Lower leg skin (tissue), 4 donors: ENCODE measurements at regions not wholly inside any gene's neighbourhood (a gene's known extent, or its start where the extent isn't known, plus 50 kb on each side); places are given as distances from the start of the nearest gene placed in this dataset.

Experiments
- DNase-seq, 2 donors: peaks; one replicate each; pipeline ENCODE4 v3.0.0-alpha.2; 2019; ENCODE audit warnings: low spot score in 2 of 2
- H3K4me3 ChIP-seq: fragments of 200-600 bp; sonication (generic); 2 replicates; pipeline ENCODE4 v1.5.1; 2017; ENCODE audit warnings: mild to moderate bottlenecking, low read depth; ENCODE audit not compliant: poor library complexity, severe bottlenecking
- CTCF ChIP-seq, 3 donors: fragments of 450-650 bp; IDR thresholded peaks; one replicate each; pipeline ENCODE4 v1.5.1; 2016; ENCODE audit warnings: antibody characterized with exemption in 3 of 3, mild to moderate bottlenecking in 3 of 3, moderate library complexity in 2 of 3
- POLR2A ChIP-seq, 2 donors: fragments of 450-650 bp; IDR thresholded peaks; one replicate each; pipeline ENCODE4 v1.6.1; 2016 to 2017; ENCODE audit warnings: antibody characterized with exemption in 2 of 2, mild to moderate bottlenecking in 1 of 2, moderate library complexity in 1 of 2
- WGBS, 2 donors: methylation state at CpG; one replicate each; pipeline ENCODE4 v1.1.5; 2018; 5-methylcytosine and 5-hydroxymethylcytosine counted together
- intact Hi-C: fragments of 100-400 bp; cut with DNase I; formaldehyde crosslinking; loops from one replicate; pipeline ENCODE4 v1.15.0; 2023; ENCODE audit warnings: low total_unique reads

GRCh38 chr10:24086296-24087086 lies 122.4 kb upstream of the KIAA1217 start:
- DNase-seq: no peak
- intact Hi-C loops: no loop called here
- no peak overlapping the region for H3K4me3 ChIP-seq
- 53 to 54% methylated on average over 3 of the region's 3 CpGs for WGBS, 2 donors
- TF ChIP-seq POLR2A (IDR thresholded peaks at IDR 0.05): no peak
- no peak for TF ChIP-seq CTCF (IDR thresholded peaks at IDR 0.05)

GRCh38 chr10:24091256-24091655 lies 117.7 kb upstream of the KIAA1217 start:
- H3K4me3 ChIP-seq: no peak overlapping the region
- TF ChIP-seq POLR2A (IDR thresholded peaks at IDR 0.05) (no peak), CTCF (IDR thresholded peaks at IDR 0.05) (no peak)
- 41 to 49% methylated on average over 2 of the region's 2 CpGs for WGBS, 2 donors
- DNase-seq: no peak
- intact Hi-C loops: no loop called here

DNA sequence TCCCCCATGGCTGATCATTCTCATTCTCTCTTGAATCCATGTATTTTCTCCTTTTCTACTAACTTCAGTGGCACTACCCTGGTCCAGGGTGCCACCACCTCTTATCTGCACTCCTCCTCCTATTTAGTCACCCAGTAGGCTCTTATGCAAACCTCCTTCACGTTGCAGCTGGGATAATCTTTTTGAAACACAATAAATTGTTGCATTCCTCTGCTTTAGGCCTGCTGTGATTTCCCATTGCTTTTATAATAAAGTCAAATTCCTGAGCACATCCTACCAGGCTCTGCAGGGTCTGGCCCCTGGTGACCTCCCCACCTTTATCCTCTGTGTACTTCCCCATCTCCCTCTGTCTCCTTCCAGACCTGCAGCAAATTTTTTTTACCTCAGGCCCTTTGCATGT lies 112.7 kb upstream of the KIAA1217 start:
- no peak for DNase-seq
- intact Hi-C loops: no loop called here
- 49 to 54% methylated on average over 1 of the region's 1 CpG for WGBS, 2 donors
- TF ChIP-seq POLR2A (IDR thresholded peaks at IDR 0.05): no peak
- TF ChIP-seq CTCF (IDR thresholded peaks at IDR 0.05): no peak
- no peak overlapping the region for H3K4me3 ChIP-seq

DNA sequence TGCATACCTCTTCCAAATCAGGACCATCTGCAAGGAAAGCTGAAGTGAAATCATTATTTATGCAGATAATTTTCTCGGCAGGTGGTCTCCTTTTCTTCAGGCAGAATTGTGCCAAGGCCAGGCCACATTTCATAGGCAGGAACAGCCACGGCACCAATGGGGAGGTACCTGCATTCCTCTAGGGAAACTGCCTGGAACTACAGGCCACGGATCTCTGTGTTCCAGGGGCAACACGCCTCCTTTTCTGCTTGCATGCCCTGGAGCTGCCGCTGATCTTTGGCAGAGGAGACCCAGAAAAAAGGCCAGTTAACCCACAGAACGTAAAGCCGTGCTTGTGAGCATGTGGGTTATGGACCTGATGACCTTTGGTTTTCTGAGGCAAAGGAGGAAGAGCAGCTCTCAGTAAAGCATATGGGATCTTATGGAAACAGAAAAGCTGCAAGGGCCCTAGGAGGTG lies 111.2 kb upstream of the KIAA1217 start:
- WGBS, 2 donors: 29 to 31% methylated on average over 7 of the region's 7 CpGs
- no peak overlapping the region for H3K4me3 ChIP-seq
- TF ChIP-seq POLR2A (IDR thresholded peaks at IDR 0.05) (no peak), CTCF (IDR thresholded peaks at IDR 0.05) (no peak)
- intact Hi-C loops: no loop called here
- no peak for DNase-seq

DNA sequence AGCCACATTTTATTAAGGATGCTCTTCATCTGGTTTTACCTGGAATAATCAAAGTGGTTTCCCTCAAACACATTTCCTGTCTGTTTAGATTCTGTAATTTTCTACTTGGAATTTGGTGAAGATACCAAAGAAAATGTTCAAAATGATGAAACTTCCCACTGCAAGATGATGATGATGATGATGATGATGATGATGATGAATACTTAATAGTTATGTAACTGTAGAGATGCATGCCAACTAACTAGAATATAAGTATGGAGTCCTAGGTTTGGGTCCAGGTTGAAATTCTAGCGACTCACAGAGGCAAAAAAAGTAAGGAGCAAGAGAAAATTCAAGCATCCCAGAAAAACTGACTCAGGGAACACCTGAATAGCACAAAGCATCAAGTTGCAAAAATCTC lies 104.0 kb upstream of the KIAA1217 start:
- no peak overlapping the region for H3K4me3 ChIP-seq
- TF ChIP-seq POLR2A (IDR thresholded peaks at IDR 0.05) (no peak), CTCF (IDR thresholded peaks at IDR 0.05) (no peak)
- intact Hi-C loops: no loop called here
- WGBS, 2 donors: 89 to 91% methylated on average over 1 of the region's 1 CpG
- DNase-seq: no peak

DNA sequence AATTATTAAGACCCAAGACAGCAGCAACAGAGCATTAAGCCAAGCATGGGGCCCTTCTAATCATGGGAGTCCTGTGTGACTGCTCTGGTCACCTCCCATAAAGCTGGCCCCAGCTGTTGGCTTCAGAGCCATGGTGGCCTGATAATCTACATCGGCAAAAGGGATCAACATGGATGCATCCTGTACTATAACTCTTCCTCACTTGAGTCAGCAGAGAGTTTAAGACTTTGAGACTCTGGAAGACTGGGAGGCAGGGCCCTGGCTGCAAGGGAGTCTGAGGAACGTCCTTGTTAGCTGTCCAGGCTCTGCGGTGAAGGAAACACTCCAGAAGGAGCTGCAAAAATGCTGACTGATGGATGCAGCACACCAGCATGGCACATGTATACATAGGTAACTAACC lies 95.0 kb upstream of the KIAA1217 start:
- intact Hi-C loops: no loop called here
- no peak overlapping the region for H3K4me3 ChIP-seq
- no peak for DNase-seq
- WGBS, 2 donors: 79 to 94% methylated on average over 3 of the region's 3 CpGs
- TF ChIP-seq POLR2A (IDR thresholded peaks at IDR 0.05): no peak
- no peak for TF ChIP-seq CTCF (IDR thresholded peaks at IDR 0.05)
